BJ (cell line): ENCODE measurements at regions not wholly inside any gene's neighbourhood (a gene's known extent, or its start where the extent isn't known, plus 50 kb on each side); places are given as distances from the start of the nearest gene placed in this dataset.

Experiments used
- CTCF ChIA-PET: fragments of 350-600 bp; formaldehyde crosslinking; extraction: SDS; loops from one replicate; lab custom pipeline; 2021; ENCODE audit warnings: antibody characterized with exemption, inconsistent platforms; lab: Yijun Ruan, JAX
- POLR2A ChIA-PET: fragments of 300-600 bp; sonication (Branson Sonifier 250); formaldehyde crosslinking; extraction: SDS; loops from one replicate; lab custom pipeline; 2021; ENCODE audit warnings: antibody characterized with exemption; lab: Charles Lee
- DNase-seq: peaks from one replicate; pipeline ENCODE4 v3.0.0-alpha.2; 2011; ENCODE audit warnings: low read depth
- H3K27me3 ChIP-seq: 2 replicates; pipeline ENCODE4 v1.6.0; 2011; ENCODE audit warnings: low read length; ENCODE audit not compliant: control insufficient read depth, insufficient read depth
- H3K36me3 ChIP-seq: 2 replicates; pipeline ENCODE4 v1.5.1; 2011; ENCODE audit warnings: low read length; ENCODE audit not compliant: control insufficient read depth, insufficient read depth
- H3K4me3 ChIP-seq: 2 replicates; pipeline ENCODE4 v1.5.1; 2011; ENCODE audit warnings: low read depth, mild to moderate bottlenecking, control low read depth, low read length
- TF ChIP-seq, protein P1 (sequence below): IDR thresholded peaks from 2 replicates; pipeline ENCODE4 v1.5.1; 2011; ENCODE audit warnings: low read depth, mild to moderate bottlenecking, control low read depth, inconsistent platforms, low read length, moderate library complexity; ENCODE audit not compliant: insufficient read depth

GRCh38 chr13:79749566-79749965, 268.6 kb downstream of the NDFIP2 start:
- TF ChIP-seq, protein P1, sequence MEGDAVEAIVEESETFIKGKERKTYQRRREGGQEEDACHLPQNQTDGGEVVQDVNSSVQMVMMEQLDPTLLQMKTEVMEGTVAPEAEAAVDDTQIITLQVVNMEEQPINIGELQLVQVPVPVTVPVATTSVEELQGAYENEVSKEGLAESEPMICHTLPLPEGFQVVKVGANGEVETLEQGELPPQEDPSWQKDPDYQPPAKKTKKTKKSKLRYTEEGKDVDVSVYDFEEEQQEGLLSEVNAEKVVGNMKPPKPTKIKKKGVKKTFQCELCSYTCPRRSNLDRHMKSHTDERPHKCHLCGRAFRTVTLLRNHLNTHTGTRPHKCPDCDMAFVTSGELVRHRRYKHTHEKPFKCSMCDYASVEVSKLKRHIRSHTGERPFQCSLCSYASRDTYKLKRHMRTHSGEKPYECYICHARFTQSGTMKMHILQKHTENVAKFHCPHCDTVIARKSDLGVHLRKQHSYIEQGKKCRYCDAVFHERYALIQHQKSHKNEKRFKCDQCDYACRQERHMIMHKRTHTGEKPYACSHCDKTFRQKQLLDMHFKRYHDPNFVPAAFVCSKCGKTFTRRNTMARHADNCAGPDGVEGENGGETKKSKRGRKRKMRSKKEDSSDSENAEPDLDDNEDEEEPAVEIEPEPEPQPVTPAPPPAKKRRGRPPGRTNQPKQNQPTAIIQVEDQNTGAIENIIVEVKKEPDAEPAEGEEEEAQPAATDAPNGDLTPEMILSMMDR: no peak
- no peak overlapping the region for H3K4me3 ChIP-seq
- DNase-seq: no peak
- ChIA-PET POLR2A (interaction anchor here (0.5 kb wide), 1 partner anchor 32 kb away, joined by 3 read pairs; no protein-coding TSS in a partner anchor), CTCF (interaction anchor here (1.0 kb wide), 1 partner anchor 590 kb away, joined by 3 read pairs; no protein-coding TSS in a partner anchor)
- H3K27me3 ChIP-seq: no peaks in the 10 kb centered on the region
- no peaks in the 10 kb centered on the region for H3K36me3 ChIP-seq

DNA sequence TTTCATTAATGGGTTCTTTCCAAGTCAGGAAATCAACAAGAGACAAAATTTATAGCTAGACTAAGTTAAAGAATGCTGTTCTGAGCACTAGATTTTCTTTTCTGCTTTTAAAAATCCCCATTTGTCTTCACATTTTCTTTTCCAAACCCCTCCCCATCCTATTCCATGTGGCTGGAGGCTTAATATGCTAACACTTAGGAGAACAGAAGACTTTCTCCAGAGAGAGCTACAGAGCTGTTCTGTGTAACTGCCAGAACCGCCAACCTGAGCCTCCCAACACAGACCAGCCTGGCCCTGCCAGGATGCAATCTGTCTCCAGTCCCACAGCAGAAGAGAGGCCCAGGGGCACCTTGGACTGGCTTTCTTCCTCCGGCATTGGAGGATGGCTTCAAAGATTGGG, 264.1 kb downstream of the NDFIP2 start:
- DNase-seq: no peak
- Histone ChIP-seq H3K36me3 (no peaks in the 10 kb centered on the region), H3K27me3 (no peaks in the 10 kb centered on the region), H3K4me3 (no peak overlapping the region)
- ChIA-PET POLR2A (no interaction called here), CTCF (interaction anchor here (1.2 kb wide), 1 partner anchor 31 kb away, joined by 4 read pairs; no protein-coding TSS in a partner anchor)
- TF ChIP-seq, protein P1: no peak

- Histone ChIP-seq H3K27me3 (no peaks in the 10 kb centered on the region), H3K36me3 (no peaks in the 10 kb centered on the region), H3K4me3 (no peak overlapping the region)
- ChIA-PET POLR2A (no interaction called here), CTCF (no interaction called here)
- no peak for DNase-seq
- TF ChIP-seq, protein P1: no peak
Measured at GRCh38 chr13:79742923-79743322, 262.0 kb downstream of the NDFIP2 start.

DNA sequence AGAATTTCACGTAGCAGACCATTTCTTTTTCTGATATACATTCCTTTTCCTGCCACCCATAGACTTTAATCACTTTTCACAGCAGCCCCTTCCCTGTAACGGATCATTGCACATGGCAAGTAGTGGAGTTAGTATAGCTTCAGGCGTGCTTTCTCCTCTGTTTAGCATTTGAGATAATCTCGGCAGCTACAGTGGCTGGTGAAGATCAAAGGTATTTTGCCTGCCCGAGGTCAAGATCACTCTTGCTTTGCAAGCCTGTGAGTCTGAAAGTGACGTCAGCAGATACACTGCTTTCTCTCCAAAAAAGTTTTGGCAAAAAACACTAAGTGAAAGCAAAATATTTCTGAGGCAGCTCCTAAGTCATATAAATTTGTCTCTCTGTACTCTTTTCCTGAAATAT, 260.0 kb downstream of the NDFIP2 start:
- POLR2A ChIA-PET: interaction anchor here (0.6 kb wide), 1 partner anchor 93 kb away, joined by 5 read pairs; no protein-coding TSS in a partner anchor
- Histone ChIP-seq H3K27me3 (no peaks in the 10 kb centered on the region), H3K36me3 (no peaks in the 10 kb centered on the region), H3K4me3 (no peak overlapping the region)
- CTCF ChIA-PET: no interaction called here
- DNase-seq: no peak
- TF ChIP-seq, protein P1: no peak

- ChIA-PET POLR2A (no interaction called here), CTCF (interaction anchor here (0.9 to 2.0 kb wide), 3 partner anchors 13 to 105 kb away, joined by 3 to 4 read pairs (median 3); no protein-coding TSS in a partner anchor)
- no peak for DNase-seq
- Histone ChIP-seq H3K36me3 (no peaks in the 10 kb centered on the region), H3K27me3 (no peaks in the 10 kb centered on the region), H3K4me3 (no peak overlapping the region)
- TF ChIP-seq, protein P1: no peak
Measured at GRCh38 chr13:79736356-79736755, 255.4 kb downstream of the NDFIP2 start.
